Peyer's patch (tissue), 4 donors: ENCODE measurements at regions not wholly inside any gene's neighbourhood (a gene's known extent, or its start where the extent isn't known, plus 50 kb on each side); places are given as distances from the start of the nearest gene placed in this dataset.

Experiments
- POLR2A ChIP-seq, 2 donors: fragments of 450-650 bp; IDR thresholded peaks; one replicate each; pipeline ENCODE4 v1.5.1; 2017; ENCODE audit warnings: antibody characterized with exemption in 2 of 2, mild to moderate bottlenecking in 2 of 2, moderate library complexity in 2 of 2
- TF ChIP-seq, protein P1 (sequence below), 6 experiments: fragments of 450-650 bp in 4 of 6; fragments of 200-600 bp in 2 of 6; sonication (generic) in 1 of 6; IDR thresholded peaks; one replicate each; pipeline ENCODE4 v1.5.1; 2017 to 2019; ENCODE audit warnings: antibody characterized with exemption in 6 of 6, mild to moderate bottlenecking in 3 of 6, moderate library complexity in 1 of 6

DNA sequence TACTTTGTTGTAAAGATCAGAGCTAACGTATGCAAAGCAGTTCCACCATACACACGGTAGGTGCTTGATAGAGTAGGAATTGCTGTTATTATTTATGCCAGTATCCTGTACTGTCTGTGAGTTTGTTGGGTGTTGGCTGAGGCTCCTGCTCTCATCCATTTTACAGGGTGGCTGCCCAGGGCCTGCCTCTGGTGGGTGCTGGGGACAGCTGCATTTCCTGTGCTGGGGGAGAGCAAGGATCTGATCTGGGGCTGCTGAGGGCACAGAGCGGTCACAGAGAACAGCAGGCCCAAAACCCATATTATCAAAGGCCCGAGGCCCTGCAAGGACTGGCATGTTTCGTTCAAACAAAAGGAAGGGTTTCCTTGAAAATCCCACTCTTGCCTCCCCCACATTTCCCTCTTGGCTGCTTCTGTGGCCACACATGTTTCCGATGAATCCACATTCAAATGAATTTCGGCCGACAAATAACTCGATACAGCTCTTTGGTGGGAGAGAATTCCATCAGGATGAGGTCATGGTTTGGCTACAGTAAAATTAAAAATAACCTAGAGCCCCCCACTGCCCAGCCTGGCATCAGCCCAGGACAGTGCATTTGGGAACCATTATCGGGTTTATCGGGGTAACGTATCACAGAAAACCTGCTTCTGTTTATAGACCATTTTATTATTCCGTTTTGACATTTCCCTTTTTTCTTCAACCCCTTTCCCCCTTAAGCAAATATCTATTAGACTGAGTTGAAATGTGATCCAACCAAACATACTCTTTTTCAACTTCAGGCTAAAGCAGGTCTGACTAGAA lies 143.4 kb downstream of the CYRIA start:
- TF ChIP-seq, protein P1, sequence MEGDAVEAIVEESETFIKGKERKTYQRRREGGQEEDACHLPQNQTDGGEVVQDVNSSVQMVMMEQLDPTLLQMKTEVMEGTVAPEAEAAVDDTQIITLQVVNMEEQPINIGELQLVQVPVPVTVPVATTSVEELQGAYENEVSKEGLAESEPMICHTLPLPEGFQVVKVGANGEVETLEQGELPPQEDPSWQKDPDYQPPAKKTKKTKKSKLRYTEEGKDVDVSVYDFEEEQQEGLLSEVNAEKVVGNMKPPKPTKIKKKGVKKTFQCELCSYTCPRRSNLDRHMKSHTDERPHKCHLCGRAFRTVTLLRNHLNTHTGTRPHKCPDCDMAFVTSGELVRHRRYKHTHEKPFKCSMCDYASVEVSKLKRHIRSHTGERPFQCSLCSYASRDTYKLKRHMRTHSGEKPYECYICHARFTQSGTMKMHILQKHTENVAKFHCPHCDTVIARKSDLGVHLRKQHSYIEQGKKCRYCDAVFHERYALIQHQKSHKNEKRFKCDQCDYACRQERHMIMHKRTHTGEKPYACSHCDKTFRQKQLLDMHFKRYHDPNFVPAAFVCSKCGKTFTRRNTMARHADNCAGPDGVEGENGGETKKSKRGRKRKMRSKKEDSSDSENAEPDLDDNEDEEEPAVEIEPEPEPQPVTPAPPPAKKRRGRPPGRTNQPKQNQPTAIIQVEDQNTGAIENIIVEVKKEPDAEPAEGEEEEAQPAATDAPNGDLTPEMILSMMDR (IDR thresholded peaks at IDR 0.05): no peak
- no peak for TF ChIP-seq POLR2A (IDR thresholded peaks at IDR 0.05)
